Hippocampal formation (tissue), 2 donors: ENCODE measurements at regions not wholly inside any gene's neighbourhood (a gene's known extent, or its start where the extent isn't known, plus 50 kb on each side); places are given as distances from the start of the nearest gene placed in this dataset.
"Not testable (repeated sequence)": the region's sequence is repeated elsewhere in the genome, so short reads cannot be mapped to it uniquely, and the experiment has no call there.

Experiments used
- DNase-seq, 2 donors: peaks; one replicate each; lab custom pipeline; 2025; lab: John Stamatoyannopoulos, UW

DNA sequence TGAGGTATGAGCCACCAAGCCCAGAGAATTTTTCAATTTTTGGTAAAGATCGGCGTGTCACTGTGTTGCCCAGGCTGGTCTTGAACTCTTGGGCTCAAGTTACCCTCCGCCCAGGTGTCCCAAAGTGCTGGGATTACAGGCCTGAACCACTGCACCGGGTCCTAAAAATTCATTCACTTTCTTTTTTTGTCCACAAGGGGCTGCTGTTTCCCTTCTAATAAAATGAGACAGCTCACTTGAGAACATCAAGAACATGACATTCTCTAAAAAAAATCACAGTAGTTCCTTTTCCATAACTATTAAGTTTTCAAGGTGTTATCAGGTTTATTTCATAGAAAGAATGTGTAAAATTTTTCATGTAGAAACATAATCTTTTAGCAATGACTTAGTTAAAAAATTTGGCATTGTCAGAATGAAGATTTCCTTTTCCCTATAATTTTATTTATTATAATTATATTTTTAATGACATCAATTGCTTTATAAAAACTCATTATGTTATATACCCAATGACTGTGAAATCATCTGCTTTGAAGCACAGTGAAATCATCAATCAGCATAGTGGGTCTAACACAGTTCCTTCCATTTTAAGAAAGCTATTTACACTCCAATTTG is 1723.8 kb upstream of the DEFB115 start:
- DNase-seq, result not testable (repeated sequence)

- not testable (repeated sequence) for DNase-seq
Measured at GRCh38 chr20:29566901-29567635, 1690.4 kb upstream of the DEFB115 start.

GRCh38 chr20:29567671-29568070 is 1689.8 kb upstream of the DEFB115 start:
- not testable (repeated sequence) for DNase-seq

GRCh38 chr20:29570126-29570525 is 1687.3 kb upstream of the DEFB115 start:
- DNase-seq, result not testable (repeated sequence)

- not testable (repeated sequence) for DNase-seq
Measured at GRCh38 chr20:29589530-29589929, 1667.9 kb upstream of the DEFB115 start.

DNA sequence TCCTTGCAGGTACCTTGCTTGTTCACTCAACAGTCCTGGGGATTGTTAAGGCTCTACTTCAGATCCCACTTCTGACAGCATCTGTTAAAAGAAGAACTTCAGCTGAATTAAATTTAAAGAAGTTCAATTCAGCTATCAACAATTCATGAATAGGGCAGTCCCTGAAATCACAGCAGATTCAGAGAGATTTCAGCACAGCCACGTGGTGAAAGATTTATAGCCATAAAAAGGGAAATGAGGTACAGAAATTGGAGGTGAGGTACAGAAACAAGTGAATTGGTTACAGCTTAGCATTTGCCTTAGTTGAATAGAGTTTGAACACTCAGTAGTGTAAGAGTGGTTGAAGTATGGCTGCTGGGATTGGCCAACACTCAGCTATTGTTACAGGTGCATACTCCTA is 1653.3 kb upstream of the DEFB115 start:
- not testable (repeated sequence) for DNase-seq

DNA sequence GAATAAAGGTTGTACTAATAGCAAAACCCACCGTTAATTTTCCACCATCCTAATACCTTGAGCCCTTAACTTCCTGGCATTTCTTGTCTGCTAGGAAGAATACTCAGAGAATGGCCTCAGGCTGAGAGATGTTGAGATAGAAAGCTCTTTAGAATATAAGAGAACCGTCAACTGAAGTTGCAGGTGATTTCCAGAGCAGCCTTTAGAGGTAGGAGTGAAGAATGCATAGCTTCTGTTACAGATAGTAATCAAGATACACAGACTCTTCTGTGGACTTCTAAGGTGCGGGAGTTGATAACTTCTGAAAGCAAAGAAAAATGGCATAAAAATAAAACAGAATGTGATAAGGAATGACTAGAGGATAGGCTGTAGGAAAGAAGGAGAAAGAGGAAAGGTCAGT is 1651.3 kb upstream of the DEFB115 start:
- not testable (repeated sequence) for DNase-seq

- DNase-seq, result not testable (repeated sequence)
Measured at GRCh38 chr20:29629395-29629794, 1628.1 kb upstream of the DEFB115 start.
